HG03103 (cell line): ENCODE measurements at regions not wholly inside any gene's neighbourhood (a gene's known extent, or its start where the extent isn't known, plus 50 kb on each side); places are given as distances from the start of the nearest gene placed in this dataset.

Experiments
- ATAC-seq: cut with Tn5 transposase; IDR thresholded peaks from one replicate; pipeline ENCODE4 v1.9.1; 2021; ENCODE audit warnings: low read depth; ENCODE audit not compliant: unreplicated experiment

DNA sequence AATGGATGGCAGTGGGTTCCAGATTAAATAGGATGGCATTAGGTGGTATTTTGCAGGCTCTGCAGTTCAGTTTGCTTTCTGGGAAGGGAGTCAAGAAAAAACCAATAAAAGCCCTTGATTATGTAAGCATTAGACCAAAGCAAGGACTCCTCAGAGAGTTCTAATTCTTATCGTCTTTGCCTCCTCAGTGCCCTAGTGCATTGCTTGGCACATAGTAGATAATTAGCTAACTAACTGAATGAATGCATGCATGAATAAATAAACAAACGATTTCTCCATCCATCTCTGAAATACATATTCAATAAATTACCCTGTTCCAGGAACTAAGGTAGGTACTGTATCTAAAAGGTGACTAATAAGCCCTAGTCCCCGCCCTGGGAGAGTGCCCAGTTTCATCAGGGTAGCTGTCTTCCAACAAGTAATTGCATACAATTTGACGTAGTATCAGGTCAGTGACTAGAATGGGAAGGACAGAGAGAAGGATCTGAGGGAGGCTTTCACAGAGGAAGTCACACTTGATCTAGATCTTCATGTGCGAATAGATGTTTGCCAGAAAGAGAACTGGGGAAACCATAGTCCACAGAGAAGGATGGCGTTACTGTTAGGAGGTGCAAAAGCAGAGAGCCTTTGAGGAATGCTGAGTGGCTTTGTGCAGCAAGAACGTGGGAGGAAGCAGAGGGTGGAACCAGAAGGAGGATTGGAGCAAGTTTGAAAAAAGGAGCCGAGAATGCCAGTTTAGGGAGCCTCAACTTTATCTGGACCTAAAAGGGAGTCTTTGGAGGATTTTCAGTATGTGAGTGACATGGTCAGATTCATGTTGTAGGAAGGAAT, 111.4 kb downstream of the TBX19 start:
- no peak for ATAC-seq

DNA sequence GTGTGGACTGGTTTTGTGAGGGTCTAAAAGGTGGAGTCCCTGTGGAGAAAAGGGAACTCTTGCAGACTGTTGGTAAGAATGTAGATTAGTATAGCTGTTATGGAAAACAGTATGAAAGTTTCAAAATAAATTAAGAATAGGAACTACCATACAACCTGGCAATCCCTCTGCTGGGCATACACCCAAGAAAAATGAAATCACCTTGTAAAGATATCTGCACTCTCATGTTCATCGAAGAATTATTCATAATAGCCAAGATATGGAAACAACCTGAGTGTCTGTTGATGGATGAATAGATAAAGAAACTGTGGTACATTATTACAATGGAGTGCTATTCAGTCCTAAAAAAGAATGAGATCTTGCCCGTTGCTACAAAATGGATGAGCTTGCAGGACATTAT, 109.6 kb downstream of the TBX19 start:
- ATAC-seq: no peak

DNA sequence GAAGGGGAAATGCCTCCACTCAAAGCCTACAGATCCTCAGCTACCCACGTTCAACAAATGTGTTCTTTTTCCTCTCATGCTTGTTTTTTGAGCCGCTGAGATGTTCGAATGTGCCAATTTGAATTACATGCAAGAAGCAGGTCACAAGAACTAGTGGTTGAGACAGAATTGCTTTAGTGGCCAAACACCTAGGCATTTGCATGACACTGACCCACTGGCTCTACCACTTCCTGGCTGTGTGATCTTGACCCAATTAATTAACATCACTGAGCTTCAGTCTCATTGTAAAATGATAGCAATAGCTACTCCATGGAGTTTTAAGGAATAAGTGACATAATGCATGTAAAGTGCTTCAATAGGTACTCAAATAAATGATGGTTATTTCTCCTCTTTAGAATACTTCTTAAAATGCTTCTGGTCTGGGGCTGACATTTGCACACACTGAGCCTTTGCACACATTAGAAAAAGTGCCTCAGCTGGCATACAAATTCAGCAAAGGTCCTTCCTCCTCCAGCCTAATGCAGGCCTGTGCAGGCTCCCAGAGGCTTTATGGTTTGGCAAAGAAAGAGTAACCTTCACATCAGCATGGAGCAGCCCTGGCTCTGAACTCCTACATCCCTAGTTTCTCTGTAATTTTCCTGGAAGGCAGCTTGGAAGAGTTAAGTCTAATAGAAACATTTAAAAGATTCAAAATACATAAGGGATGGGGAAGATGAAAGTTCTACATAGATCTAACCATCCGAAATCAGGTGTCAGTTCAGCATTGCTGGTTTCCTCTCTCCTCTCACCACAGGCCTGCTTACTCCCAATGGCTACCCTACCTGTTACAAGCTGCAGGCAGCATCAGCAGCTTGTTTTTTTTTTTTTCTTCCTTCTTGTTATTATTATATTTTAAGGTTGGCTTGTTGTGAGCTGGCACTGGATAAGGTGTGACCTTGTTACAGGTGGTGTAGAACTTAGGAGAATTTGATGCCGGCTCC, 107.4 kb downstream of the TBX19 start:
- no peak for ATAC-seq

DNA sequence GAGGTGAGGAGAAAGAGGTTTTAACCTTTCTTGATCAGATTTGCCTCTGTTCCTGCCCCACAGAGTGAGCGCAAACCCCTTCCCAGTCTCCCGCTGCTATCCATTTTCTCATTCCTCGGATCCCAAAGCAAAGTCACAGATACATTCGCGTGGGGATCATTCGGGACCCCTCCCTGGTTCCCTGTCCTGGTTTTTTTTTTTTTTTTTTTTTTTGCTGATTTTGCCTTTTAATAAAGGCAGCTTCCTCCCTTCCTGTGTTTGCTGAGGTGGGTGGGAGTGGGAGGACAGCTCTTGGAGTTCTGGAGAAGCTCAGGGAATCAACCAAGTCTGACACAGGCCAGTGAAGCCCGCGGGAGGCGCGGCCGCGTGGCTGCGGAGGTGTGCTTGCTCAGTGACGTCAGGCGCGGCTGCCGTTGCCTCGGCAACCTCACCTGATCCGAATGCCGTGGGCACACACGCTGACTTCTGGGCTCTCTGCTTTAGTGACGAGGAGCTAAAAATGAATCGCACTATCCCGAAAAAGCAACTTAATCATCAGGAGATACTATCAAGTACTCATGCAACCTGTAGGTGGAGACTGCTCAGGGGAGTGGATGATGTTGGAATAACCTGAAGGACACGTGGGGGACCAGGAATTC, 106.4 kb downstream of the TBX19 start:
- no peak for ATAC-seq

GRCh38 chr1:168386492-168386891, 105.8 kb downstream of the TBX19 start:
- no peak for ATAC-seq

DNA sequence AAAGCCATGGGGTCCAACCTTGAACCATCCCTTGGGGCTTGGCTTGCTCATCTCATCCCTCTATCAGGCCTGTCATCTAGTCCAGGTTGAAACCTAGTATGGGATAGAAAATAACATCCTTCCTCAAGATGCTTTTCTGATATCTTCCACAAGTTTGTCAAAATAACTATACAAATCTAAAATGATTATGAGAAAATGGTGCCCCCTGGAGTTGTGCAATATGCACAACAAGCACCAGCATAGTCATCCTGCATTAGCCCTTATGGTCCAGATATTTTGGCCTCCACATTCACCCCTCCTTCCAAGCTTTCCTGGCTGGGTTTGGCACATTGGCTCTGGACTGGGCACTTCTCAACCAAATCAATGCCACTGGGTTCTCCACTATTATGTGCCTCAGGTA, 101.2 kb downstream of the TBX19 start:
- ATAC-seq: no peak

GRCh38 chr1:168380945-168381344, 100.3 kb downstream of the TBX19 start:
- no peak for ATAC-seq

GRCh38 chr1:168379104-168379860, 98.6 kb downstream of the TBX19 start:
- ATAC-seq: no peak

DNA sequence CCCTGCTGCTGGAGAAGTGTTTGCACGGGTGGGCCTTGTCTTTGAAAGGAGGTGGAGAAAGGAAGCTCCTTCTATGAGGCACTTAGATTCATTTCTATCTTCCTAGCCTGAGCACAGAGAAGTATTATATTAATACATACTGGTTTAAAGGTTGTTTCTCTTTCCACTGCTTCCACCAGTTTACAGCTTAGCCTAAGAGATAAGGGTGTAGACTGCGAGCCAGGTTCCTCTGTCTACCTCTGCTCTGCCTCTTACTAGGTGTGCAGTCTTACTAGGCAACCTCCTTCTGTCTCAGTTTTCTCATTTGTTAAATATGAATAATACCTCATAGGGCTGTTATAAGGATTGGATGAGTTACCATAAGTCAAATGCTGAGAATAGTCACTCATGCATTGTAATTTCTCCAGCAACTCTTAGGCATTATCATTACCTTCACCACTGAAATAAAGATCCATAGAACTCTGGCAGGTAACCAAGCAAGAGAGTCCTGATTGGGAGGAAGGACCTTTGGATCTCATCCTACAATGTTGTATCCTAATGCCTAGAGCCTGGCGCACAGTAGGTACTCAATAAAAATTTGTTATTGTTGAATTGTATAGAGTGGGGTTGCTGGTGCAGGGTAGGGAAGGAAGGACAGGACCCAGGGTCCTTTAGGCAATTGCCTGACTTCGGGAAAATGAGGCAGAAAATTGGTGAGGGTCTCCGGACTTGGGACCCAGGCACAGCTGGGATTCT, 95.1 kb downstream of the TBX19 start:
- ATAC-seq: no peak

- no peak for ATAC-seq
Observed at GRCh38 chr1:168374566-168374965, 93.9 kb downstream of the TBX19 start.

- no peak for ATAC-seq
Observed at GRCh38 chr1:168373869-168374268, 93.2 kb downstream of the TBX19 start.

DNA sequence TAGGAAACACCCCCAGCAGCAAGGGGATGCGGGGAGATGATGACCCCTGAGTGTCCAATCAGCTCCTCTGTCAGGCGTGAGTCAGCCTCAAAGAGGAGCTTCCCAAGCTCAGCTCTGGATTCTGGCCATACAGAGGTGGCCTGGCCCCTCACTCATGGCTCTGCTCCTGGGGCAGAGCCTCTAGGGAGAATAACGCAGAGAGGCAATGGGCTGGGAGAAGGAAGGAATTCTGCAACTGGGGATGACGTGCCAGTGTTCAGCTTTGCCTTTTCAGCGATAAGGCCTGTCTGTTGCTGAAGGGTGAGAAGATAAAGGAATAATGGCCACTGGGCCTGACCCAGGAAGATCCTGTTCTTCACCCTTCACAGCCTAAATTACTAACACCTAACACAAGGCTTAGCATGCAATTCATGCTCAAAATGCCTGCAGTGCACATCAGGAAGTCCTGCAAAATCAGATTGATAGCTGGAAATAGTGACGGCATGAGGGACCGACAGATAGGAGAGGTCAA, 92.2 kb downstream of the TBX19 start:
- no peak for ATAC-seq

- no peak for ATAC-seq
Observed at GRCh38 chr1:168372307-168372706, 91.6 kb downstream of the TBX19 start.

DNA sequence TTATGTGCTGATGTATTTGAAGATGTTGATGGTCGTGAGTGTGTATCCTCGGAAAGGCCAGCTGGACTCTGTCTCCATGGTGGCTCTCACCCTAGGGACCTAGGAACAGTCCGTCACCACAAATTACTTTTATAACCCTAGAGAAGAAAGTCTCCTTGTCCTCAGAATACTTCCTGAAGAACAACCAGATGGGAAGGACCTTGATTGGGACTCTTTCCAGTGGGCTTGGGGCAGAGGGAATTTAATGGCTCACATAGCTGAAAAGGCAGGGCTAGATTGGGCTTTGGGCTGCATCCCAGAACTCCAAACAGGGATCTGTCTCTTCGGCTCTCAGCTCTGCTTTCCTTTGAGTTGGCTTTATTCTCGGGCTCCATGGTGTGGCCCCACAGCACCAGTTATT, 90.8 kb downstream of the TBX19 start:
- no peak for ATAC-seq

DNA sequence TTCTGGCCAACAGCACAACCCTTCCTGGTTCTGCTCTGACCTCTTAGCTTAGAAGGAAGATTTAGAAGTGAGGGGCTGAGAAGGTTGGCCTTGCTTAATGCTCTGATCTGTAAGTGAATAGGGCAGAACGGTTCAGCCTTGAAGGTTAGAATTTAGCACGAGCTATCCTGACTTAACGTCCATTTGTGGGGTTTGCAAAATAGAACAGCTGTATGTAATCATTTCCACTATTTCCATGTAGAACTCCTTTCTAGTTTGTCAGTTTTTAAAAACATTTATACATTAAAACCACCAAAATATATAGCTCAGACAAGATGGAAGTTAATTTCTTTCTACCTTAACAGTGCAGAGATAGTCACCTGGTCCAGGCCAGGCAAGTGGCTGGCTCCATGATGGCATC, 89.9 kb downstream of the TBX19 start:
- no peak for ATAC-seq

- ATAC-seq: no peak
Observed at GRCh38 chr1:168369655-168370054, 89.0 kb downstream of the TBX19 start.

DNA sequence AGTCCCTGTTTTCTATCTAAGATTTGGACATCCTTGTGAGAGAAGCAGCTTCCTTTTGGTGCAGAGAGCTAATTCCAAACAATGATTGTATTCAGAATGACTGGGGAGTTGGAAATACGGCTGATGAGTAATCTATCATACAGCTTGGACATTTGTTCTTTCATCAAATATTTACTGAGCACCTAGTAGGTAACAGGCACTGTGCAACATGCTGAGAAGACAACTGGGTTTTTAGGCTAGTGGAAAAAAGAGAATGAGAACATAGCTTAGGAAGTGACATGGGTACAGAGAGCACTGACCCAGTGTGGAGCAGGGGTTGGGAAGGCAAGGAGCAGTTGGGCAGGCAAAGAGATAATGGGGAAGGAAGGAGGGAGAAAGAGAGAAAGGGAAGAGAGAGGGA, 87.5 kb downstream of the TBX19 start:
- ATAC-seq: no peak

GRCh38 chr1:168365719-168366479, 85.2 kb downstream of the TBX19 start:
- no peak for ATAC-seq
